GM23338 (cell line): ENCODE measurements at regions not wholly inside any gene's neighbourhood (a gene's known extent, or its start where the extent isn't known, plus 50 kb on each side); places are given as distances from the start of the nearest gene placed in this dataset.

Source experiments
- ATAC-seq: fragments of 200-7000 bp; cut with Tn5 transposase; 3 replicates; pipeline ENCODE4 v1.9.1; 2020
- DNase-seq: peaks from one replicate; pipeline ENCODE4 v3.0.0-alpha.2; 2015; ENCODE audit warnings: low spot score
- H2AFZ ChIP-seq: fragments of 200-600 bp; sonication (generic); 2 replicates; pipeline ENCODE4 v1.8.0; 2016; ENCODE audit warnings: antibody characterized with exemption, mild to moderate bottlenecking, moderate library complexity
- H3F3A ChIP-seq: fragments of 200-600 bp; sonication (generic); replicated peaks from 2 replicates; pipeline ENCODE4 v1.8.0; 2017; ENCODE audit warnings: antibody characterized with exemption, mixed run types, low read depth
- H3K27ac ChIP-seq: fragments of 200-600 bp; sonication (generic); 2 replicates; pipeline ENCODE4 v1.6.1; 2016; ENCODE audit warnings: low read depth
- H3K27me3 ChIP-seq: fragments of 200-600 bp; sonication (generic); 2 replicates; pipeline ENCODE4 v1.8.0; 2016; ENCODE audit warnings: mild to moderate bottlenecking, mixed run types, moderate library complexity; ENCODE audit not compliant: insufficient read depth
- H3K36me3 ChIP-seq: fragments of 200-600 bp; sonication (generic); 2 replicates; pipeline ENCODE4 v1.8.0; 2016; ENCODE audit warnings: mild to moderate bottlenecking; ENCODE audit not compliant: insufficient read depth
- H3K4me1 ChIP-seq: fragments of 200-600 bp; sonication (generic); 2 replicates; pipeline ENCODE4 v1.8.0; 2016; ENCODE audit warnings: mild to moderate bottlenecking, moderate library complexity; ENCODE audit not compliant: insufficient read depth
- H3K4me2 ChIP-seq: fragments of 200-600 bp; sonication (generic); 2 replicates; pipeline ENCODE4 v1.7.1; 2017; ENCODE audit warnings: mixed run types
- H3K4me3 ChIP-seq: fragments of 200-600 bp; sonication (generic); 2 replicates; pipeline ENCODE4 v1.6.1; 2016; ENCODE audit warnings: mixed run types
- H3K79me2 ChIP-seq: fragments of 200-600 bp; sonication (generic); replicated peaks from 2 replicates; pipeline ENCODE4 v1.8.0; 2017; ENCODE audit warnings: mild to moderate bottlenecking; ENCODE audit not compliant: insufficient read depth
- H3K9me2 ChIP-seq: fragments of 200-600 bp; sonication (generic); 2 replicates; pipeline ENCODE4 v1.8.0; 2017; ENCODE audit not compliant: insufficient read depth
- H4K20me1 ChIP-seq: fragments of 200-600 bp; sonication (generic); replicated peaks from 2 replicates; pipeline ENCODE4 v1.8.0; 2017; ENCODE audit warnings: mild to moderate bottlenecking; ENCODE audit not compliant: insufficient read depth
- H3K27ac Mint-ChIP-seq: 2 replicates; pipeline ENCODE4 v1.8.0; 2020; ENCODE audit warnings: inconsistent platforms, mild to moderate bottlenecking, moderate library complexity, mixed read lengths
- H3K27me3 Mint-ChIP-seq: 3 replicates; pipeline ENCODE4 v1.8.0; 2022; ENCODE audit warnings: low read depth, mild to moderate bottlenecking, moderate library complexity, mixed read lengths, inconsistent platforms; ENCODE audit not compliant: insufficient read depth, poor library complexity
- H3K36me3 Mint-ChIP-seq: 3 replicates; pipeline ENCODE4 v1.8.0; 2021; ENCODE audit warnings: low read depth, mild to moderate bottlenecking, inconsistent platforms, moderate library complexity, mixed read lengths
- H3K4me1 Mint-ChIP-seq: 3 replicates; pipeline ENCODE4 v1.8.0; 2020; ENCODE audit warnings: mild to moderate bottlenecking, inconsistent platforms, mixed read lengths
- H3K4me3 Mint-ChIP-seq: 3 replicates; pipeline ENCODE4 v1.8.0; 2021; ENCODE audit warnings: moderate library complexity, mild to moderate bottlenecking, inconsistent platforms, mixed read lengths
- H3K9me3 Mint-ChIP-seq: 3 replicates; pipeline ENCODE4 v1.8.0; 2020; ENCODE audit warnings: moderate library complexity, mild to moderate bottlenecking, inconsistent platforms, mixed read lengths
- CREB1 ChIP-seq: fragments of 250-450 bp; sonication (Bioruptor Pico); IDR thresholded peaks from 2 replicates; pipeline ENCODE4 v1.5.0; 2020; ENCODE audit warnings: low read depth, mild to moderate bottlenecking, moderate library complexity
- CTCF ChIP-seq, 2 experiments: fragments of 200-600 bp in 1 of 2; sonication (generic) in 1 of 2; conservative IDR thresholded peaks; 2 replicates each; pipeline versions ENCODE4 v1.5.1 to v1.6.1; 2016 to 2017; ENCODE audit warnings: antibody characterized with exemption in 2 of 2, low read depth in 2 of 2, mild to moderate bottlenecking in 2 of 2, moderate library complexity in 1 of 2
- ETS1 ChIP-seq: IDR thresholded peaks from 2 replicates; pipeline ENCODE4 v1.6.1; 2016; ENCODE audit warnings: antibody characterized with exemption
- EZH2 ChIP-seq: fragments of 200-600 bp; sonication (generic); IDR thresholded peaks from one replicate; pipeline ENCODE4 v1.8.0; 2017; ENCODE audit warnings: antibody characterized with exemption, mild to moderate bottlenecking, low read depth; ENCODE audit not compliant: unreplicated experiment
- EZH2phosphoT487 ChIP-seq: fragments of 200-600 bp; sonication (generic); IDR thresholded peaks from one replicate; pipeline ENCODE4 v1.8.1; 2018; ENCODE audit warnings: antibody characterized with exemption; ENCODE audit not compliant: unreplicated experiment
- JUNB ChIP-seq: IDR thresholded peaks from one replicate; pipeline ENCODE4 v1.6.1; 2016; ENCODE audit warnings: antibody characterized with exemption; ENCODE audit not compliant: unreplicated experiment
- NANOG ChIP-seq: IDR thresholded peaks from 2 replicates; pipeline ENCODE4 v1.6.1; 2016; ENCODE audit warnings: antibody characterized with exemption, borderline replicate concordance
- POLR2AphosphoS5 ChIP-seq: IDR thresholded peaks from 2 replicates; pipeline ENCODE4 v1.6.1; 2016; ENCODE audit warnings: antibody characterized with exemption, low read depth
- STAT1 ChIP-seq: IDR thresholded peaks from one replicate; pipeline ENCODE4 v1.6.1; 2016; ENCODE audit warnings: antibody characterized with exemption; ENCODE audit not compliant: unreplicated experiment
- ZNF114 ChIP-seq: fragments of 250-450 bp; sonication (Bioruptor Pico); IDR thresholded peaks from 2 replicates; pipeline ENCODE4 v1.5.0; 2020; ENCODE audit warnings: mild to moderate bottlenecking, moderate library complexity
- ZNF331 ChIP-seq: fragments of 250-450 bp; sonication (Bioruptor Pico); IDR thresholded peaks from 2 replicates; pipeline ENCODE4 v1.5.0; 2020; ENCODE audit warnings: low read depth, mild to moderate bottlenecking, moderate library complexity
- TF ChIP-seq, protein P1 (sequence below): IDR thresholded peaks from one replicate; pipeline ENCODE4 v1.6.1; 2018; ENCODE audit warnings: antibody characterized with exemption; ENCODE audit not compliant: unreplicated experiment
- TF ChIP-seq, protein P2 (sequence below): fragments of 250-450 bp; sonication (Bioruptor Pico); IDR thresholded peaks from 2 replicates; pipeline ENCODE4 v1.5.0; 2020; ENCODE audit warnings: mild to moderate bottlenecking, moderate library complexity

DNA sequence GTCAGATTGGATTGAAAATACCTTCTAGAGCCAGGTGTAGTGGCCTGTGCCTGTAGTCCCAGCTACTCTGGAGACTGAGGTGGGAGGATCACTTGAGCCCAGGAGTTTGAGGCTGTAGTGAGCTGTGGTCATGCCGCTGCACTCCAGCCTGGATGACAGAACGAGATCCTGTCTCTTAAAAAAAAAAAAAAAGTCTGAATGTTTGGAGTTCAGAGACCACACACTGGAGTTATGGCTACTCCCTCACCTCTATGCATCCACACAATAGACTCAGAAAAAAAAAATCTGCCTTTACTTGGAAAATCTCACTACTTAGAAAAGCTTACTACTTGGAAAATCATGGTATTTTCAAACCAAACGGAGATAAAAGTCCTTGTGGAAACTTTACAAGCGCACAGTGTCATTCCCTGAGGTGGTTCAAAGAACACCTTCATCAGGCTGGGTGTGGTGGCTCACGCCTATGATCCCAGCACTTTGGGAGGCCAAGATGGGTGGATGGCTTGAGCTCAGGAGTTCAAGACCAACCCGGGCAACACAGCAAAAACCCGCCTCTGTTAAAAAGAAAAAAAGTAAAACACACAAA lies 63.9 kb upstream of the PICALM start:
- Histone ChIP-seq H3K27ac (no peak overlapping the region), H2AFZ (no peak overlapping the region), H3K27me3 (no peaks in the 10 kb centered on the region), H3F3A (no peaks in the 10 kb centered on the region), H3K79me2 (no peaks in the 10 kb centered on the region), H4K20me1 (no peaks in the 10 kb centered on the region), H3K4me3 (no peak overlapping the region), H3K9me2 (0 out of 2 replicates have a peak, but pooled peaks cover 3% of the 10 kb centered on the region), H3K36me3 (no peaks in the 10 kb centered on the region), H3K4me1 (no peaks in the 10 kb centered on the region), H3K4me2 (no peak overlapping the region)
- Mint-ChIP-seq H3K27ac (no peak overlapping the region), H3K27me3 (no peaks in the 10 kb centered on the region), H3K36me3 (no peaks in the 10 kb centered on the region), H3K4me3 (no peak overlapping the region), H3K9me3 (no peaks in the 10 kb centered on the region), H3K4me1 (no peaks in the 10 kb centered on the region)
- no peak for ATAC-seq
- DNase-seq, result no peak
- TF ChIP-seq EZH2phosphoT487, result no peak
- no peak for TF ChIP-seq POLR2AphosphoS5
- TF ChIP-seq NANOG, result no peak
- TF ChIP-seq, protein P1, sequence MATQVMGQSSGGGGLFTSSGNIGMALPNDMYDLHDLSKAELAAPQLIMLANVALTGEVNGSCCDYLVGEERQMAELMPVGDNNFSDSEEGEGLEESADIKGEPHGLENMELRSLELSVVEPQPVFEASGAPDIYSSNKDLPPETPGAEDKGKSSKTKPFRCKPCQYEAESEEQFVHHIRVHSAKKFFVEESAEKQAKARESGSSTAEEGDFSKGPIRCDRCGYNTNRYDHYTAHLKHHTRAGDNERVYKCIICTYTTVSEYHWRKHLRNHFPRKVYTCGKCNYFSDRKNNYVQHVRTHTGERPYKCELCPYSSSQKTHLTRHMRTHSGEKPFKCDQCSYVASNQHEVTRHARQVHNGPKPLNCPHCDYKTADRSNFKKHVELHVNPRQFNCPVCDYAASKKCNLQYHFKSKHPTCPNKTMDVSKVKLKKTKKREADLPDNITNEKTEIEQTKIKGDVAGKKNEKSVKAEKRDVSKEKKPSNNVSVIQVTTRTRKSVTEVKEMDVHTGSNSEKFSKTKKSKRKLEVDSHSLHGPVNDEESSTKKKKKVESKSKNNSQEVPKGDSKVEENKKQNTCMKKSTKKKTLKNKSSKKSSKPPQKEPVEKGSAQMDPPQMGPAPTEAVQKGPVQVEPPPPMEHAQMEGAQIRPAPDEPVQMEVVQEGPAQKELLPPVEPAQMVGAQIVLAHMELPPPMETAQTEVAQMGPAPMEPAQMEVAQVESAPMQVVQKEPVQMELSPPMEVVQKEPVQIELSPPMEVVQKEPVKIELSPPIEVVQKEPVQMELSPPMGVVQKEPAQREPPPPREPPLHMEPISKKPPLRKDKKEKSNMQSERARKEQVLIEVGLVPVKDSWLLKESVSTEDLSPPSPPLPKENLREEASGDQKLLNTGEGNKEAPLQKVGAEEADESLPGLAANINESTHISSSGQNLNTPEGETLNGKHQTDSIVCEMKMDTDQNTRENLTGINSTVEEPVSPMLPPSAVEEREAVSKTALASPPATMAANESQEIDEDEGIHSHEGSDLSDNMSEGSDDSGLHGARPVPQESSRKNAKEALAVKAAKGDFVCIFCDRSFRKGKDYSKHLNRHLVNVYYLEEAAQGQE, result no peak
- TF ChIP-seq EZH2, result no peak
- no peak for TF ChIP-seq STAT1
- TF ChIP-seq ETS1, result no peak
- no peak for TF ChIP-seq JUNB
- TF ChIP-seq CREB1 (CRISPR knock-in tag), result no peak
- TF ChIP-seq, protein P2, sequence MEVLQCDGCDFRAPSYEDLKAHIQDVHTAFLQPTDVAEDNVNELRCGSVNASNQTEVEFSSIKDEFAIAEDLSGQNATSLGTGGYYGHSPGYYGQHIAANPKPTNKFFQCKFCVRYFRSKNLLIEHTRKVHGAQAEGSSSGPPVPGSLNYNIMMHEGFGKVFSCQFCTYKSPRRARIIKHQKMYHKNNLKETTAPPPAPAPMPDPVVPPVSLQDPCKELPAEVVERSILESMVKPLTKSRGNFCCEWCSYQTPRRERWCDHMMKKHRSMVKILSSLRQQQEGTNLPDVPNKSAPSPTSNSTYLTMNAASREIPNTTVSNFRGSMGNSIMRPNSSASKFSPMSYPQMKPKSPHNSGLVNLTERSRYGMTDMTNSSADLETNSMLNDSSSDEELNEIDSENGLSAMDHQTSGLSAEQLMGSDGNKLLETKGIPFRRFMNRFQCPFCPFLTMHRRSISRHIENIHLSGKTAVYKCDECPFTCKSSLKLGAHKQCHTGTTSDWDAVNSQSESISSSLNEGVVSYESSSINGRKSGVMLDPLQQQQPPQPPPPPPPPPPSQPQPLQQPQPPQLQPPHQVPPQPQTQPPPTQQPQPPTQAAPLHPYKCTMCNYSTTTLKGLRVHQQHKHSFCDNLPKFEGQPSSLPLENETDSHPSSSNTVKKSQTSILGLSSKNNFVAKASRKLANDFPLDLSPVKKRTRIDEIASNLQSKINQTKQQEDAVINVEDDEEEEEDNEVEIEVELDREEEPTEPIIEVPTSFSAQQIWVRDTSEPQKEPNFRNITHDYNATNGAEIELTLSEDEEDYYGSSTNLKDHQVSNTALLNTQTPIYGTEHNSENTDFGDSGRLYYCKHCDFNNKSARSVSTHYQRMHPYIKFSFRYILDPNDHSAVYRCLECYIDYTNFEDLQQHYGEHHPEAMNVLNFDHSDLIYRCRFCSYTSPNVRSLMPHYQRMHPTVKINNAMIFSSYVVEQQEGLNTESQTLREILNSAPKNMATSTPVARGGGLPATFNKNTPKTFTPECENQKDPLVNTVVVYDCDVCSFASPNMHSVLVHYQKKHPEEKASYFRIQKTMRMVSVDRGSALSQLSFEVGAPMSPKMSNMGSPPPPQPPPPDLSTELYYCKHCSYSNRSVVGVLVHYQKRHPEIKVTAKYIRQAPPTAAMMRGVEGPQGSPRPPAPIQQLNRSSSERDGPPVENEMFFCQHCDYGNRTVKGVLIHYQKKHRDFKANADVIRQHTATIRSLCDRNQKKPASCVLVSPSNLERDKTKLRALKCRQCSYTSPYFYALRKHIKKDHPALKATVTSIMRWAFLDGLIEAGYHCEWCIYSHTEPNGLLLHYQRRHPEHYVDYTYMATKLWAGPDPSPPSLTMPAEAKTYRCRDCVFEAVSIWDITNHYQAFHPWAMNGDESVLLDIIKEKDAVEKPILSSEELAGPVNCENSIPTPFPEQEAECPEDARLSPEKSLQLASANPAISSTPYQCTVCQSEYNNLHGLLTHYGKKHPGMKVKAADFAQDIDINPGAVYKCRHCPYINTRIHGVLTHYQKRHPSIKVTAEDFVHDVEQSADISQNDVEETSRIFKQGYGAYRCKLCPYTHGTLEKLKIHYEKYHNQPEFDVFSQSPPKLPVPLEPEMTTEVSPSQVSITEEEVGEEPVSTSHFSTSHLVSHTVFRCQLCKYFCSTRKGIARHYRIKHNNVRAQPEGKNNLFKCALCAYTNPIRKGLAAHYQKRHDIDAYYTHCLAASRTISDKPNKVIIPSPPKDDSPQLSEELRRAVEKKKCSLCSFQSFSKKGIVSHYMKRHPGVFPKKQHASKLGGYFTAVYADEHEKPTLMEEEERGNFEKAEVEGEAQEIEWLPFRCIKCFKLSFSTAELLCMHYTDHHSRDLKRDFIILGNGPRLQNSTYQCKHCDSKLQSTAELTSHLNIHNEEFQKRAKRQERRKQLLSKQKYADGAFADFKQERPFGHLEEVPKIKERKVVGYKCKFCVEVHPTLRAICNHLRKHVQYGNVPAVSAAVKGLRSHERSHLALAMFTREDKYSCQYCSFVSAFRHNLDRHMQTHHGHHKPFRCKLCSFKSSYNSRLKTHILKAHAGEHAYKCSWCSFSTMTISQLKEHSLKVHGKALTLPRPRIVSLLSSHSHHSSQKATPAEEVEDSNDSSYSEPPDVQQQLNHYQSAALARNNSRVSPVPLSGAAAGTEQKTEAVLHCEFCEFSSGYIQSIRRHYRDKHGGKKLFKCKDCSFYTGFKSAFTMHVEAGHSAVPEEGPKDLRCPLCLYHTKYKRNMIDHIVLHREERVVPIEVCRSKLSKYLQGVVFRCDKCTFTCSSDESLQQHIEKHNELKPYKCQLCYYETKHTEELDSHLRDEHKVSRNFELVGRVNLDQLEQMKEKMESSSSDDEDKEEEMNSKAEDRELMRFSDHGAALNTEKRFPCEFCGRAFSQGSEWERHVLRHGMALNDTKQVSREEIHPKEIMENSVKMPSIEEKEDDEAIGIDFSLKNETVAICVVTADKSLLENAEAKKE (CRISPR knock-in tag), result no peak
- TF ChIP-seq CTCF (conservative IDR thresholded peaks at IDR 0.05; ENCODE audit: low read depth in 2 of 2), result no peak
- no peak for TF ChIP-seq ZNF331 (CRISPR knock-in tag)
- no peak for TF ChIP-seq ZNF114 (CRISPR knock-in tag)
